OCI-LY3 (cell line): ENCODE measurements at regions not wholly inside any gene's neighbourhood (a gene's known extent, or its start where the extent isn't known, plus 50 kb on each side); places are given as distances from the start of the nearest gene placed in this dataset.

Experiments
- H2AFZ ChIP-seq: fragments of 200-600, 300-600 bp; shearing (Covaris generic); 2 replicates; pipeline ENCODE4 v1.6.0; 2014; ENCODE audit warnings: antibody characterized with exemption, low read depth, low read length
- H3K27ac ChIP-seq: fragments of 200-600, 300-600 bp; sonication (generic); 2 replicates; pipeline ENCODE4 v1.5.1; 2014; ENCODE audit warnings: mild to moderate bottlenecking, low read length, moderate library complexity, mixed read lengths
- H3K27me3 ChIP-seq: fragments of 200-600, 300-600 bp; sonication (generic); 2 replicates; pipeline ENCODE4 v1.6.1; 2014; ENCODE audit warnings: low read depth, low read length, mixed read lengths
- H3K36me3 ChIP-seq: fragments of 200-600, 300-600 bp; sonication (generic); replicated peaks from 2 replicates; pipeline ENCODE3; 2014; ENCODE audit warnings: low read depth, low read length, mixed read lengths
- H3K4me1 ChIP-seq: fragments of 300-600, 200-600 bp; sonication (generic); 2 replicates; pipeline ENCODE4 v1.6.1; 2014; ENCODE audit warnings: low read length, mixed read lengths
- H3K4me2 ChIP-seq: fragments of 200-600, 300-600 bp; sonication (generic); 2 replicates; pipeline ENCODE4 v1.6.1; 2014; ENCODE audit warnings: low read length, mixed read lengths
- H3K4me3 ChIP-seq: fragments of 300-600, 200-600 bp; sonication (generic); 2 replicates; pipeline ENCODE4 v1.5.1; 2014; ENCODE audit warnings: antibody characterized with exemption, mild to moderate bottlenecking, low read length, moderate library complexity
- H3K79me2 ChIP-seq: fragments of 300-600, 200-600 bp; shearing (Covaris generic); 2 replicates; pipeline ENCODE4 v1.6.1; 2014; ENCODE audit warnings: mild to moderate bottlenecking, low read length, mixed read lengths
- H3K9ac ChIP-seq: fragments of 300-600, 200-600 bp; shearing (Covaris generic); 2 replicates; pipeline ENCODE4 v1.6.0; 2014; ENCODE audit warnings: mild to moderate bottlenecking, low read length, moderate library complexity
- H3K9me3 ChIP-seq: fragments of 200-600, 300-600 bp; shearing (Covaris generic); 2 replicates; pipeline ENCODE4 v1.6.1; 2014; ENCODE audit warnings: low read length, mixed read lengths; ENCODE audit not compliant: insufficient read depth
- H4K20me1 ChIP-seq: fragments of 200-600, 300-600 bp; sonication (generic); 2 replicates; pipeline ENCODE4 v1.6.1; 2016; ENCODE audit warnings: low read length, mixed read lengths; ENCODE audit not compliant: insufficient read depth
- CTCF ChIP-seq: fragments of 200-600, 300-600 bp; sonication (generic); IDR thresholded peaks from 2 replicates; pipeline ENCODE4 v1.5.1; 2014; ENCODE audit warnings: antibody characterized with exemption, low read length, low read depth
- EZH2phosphoT487 ChIP-seq: fragments of 200-600 bp; shearing (Covaris generic); IDR thresholded peaks from 2 replicates; pipeline ENCODE4 v1.6.1; 2018; ENCODE audit warnings: antibody characterized with exemption, mixed run types, low read depth

- Histone ChIP-seq H3K9me3 (no peaks in the 10 kb centered on the region), H3K27me3 (no peaks in the 10 kb centered on the region), H3K4me3 (no peak overlapping the region), H3K9ac (no peak overlapping the region), H3K4me2 (no peak overlapping the region), H4K20me1 (no peaks in the 10 kb centered on the region), H3K36me3 (no peaks in the 10 kb centered on the region), H2AFZ (no peak overlapping the region), H3K79me2 (no peaks in the 10 kb centered on the region), H3K27ac (no peak overlapping the region), H3K4me1 (peaks cover 15% of the 10 kb centered on the region)
- TF ChIP-seq EZH2phosphoT487, result no peak
- TF ChIP-seq CTCF, result no peak
Measured at GRCh38 chr3:28651159-28651558, 302.5 kb upstream of the AZI2 start.

GRCh38 chr3:28664123-28664522 is 315.5 kb upstream of the AZI2 start:
- Histone ChIP-seq H3K4me3 (no peak overlapping the region), H3K36me3 (no peaks in the 10 kb centered on the region), H3K4me1 (peaks cover 18% of the 10 kb centered on the region), H3K27me3 (no peaks in the 10 kb centered on the region), H3K27ac (no peak overlapping the region), H3K4me2 (no peak overlapping the region), H3K9me3 (no peaks in the 10 kb centered on the region), H3K79me2 (no peaks in the 10 kb centered on the region), H2AFZ (no peak overlapping the region), H3K9ac (no peak overlapping the region), H4K20me1 (no peaks in the 10 kb centered on the region)
- no peak for TF ChIP-seq CTCF
- TF ChIP-seq EZH2phosphoT487, result no peak

GRCh38 chr3:28667646-28668621 is 319.3 kb upstream of the AZI2 start:
- Histone ChIP-seq H2AFZ (peak overlapping the region; percentile 76), H3K9me3 (no peaks in the 10 kb centered on the region), H3K79me2 (no peaks in the 10 kb centered on the region), H3K9ac (peak overlapping the region; percentile 60), H3K27ac (peak overlapping the region; percentile 62), H3K27me3 (no peaks in the 10 kb centered on the region; the same call in 1 of the 2 replicates), H4K20me1 (no peaks in the 10 kb centered on the region), H3K4me1 (peaks cover 27% of the 10 kb centered on the region), H3K4me2 (peak overlapping the region; percentile 82), H3K4me3 (peak overlapping the region; percentile 62), H3K36me3 (no peaks in the 10 kb centered on the region)
- TF ChIP-seq EZH2phosphoT487, result no peak
- TF ChIP-seq CTCF, result peak; percentile 95

GRCh38 chr3:28669870-28670269 is 321.2 kb upstream of the AZI2 start:
- no peaks in the 10 kb centered on the region for H3K79me2 ChIP-seq
- H3K4me2 ChIP-seq, result no peak overlapping the region
- no peaks in the 10 kb centered on the region for H4K20me1 ChIP-seq
- TF ChIP-seq CTCF (no peak), EZH2phosphoT487 (no peak)
- H3K4me1 ChIP-seq, result peaks cover 27% of the 10 kb centered on the region
- H3K27me3 ChIP-seq, result no peaks in the 10 kb centered on the region; the same call in 1 of the 2 replicates
- no peak overlapping the region for H3K27ac ChIP-seq
- H3K36me3 ChIP-seq, result no peaks in the 10 kb centered on the region
- H3K9me3 ChIP-seq, result no peaks in the 10 kb centered on the region
- no peak overlapping the region for H3K4me3 ChIP-seq
- no peak overlapping the region for H3K9ac ChIP-seq
- H2AFZ ChIP-seq, result no peak overlapping the region
